H1 (cell line): ENCODE measurements at regions not wholly inside any gene's neighbourhood (a gene's known extent, or its start where the extent isn't known, plus 50 kb on each side); places are given as distances from the start of the nearest gene placed in this dataset.

Source experiments
- CTCF ChIA-PET: fragments of 300-600 bp; sonication (Branson Sonifier 250); formaldehyde crosslinking; loops from one replicate; lab custom pipeline; 2021; ENCODE audit not compliant: partially characterized antibody; lab: Charles Lee
- POLR2A ChIA-PET: fragments of 300-600 bp; sonication (Branson Sonifier 250); formaldehyde crosslinking; loops from one replicate; lab custom pipeline; 2021; ENCODE audit warnings: inconsistent platforms; ENCODE audit not compliant: partially characterized antibody; lab: Charles Lee
- DNase-seq, 2 experiments: peaks; one replicate each; pipeline versions ENCODE4 v3.0.0 to v3.0.0-alpha.2; 2010 to 2022; ENCODE audit warnings: low spot score in 2 of 2, low read depth in 1 of 2, mixed read lengths in 1 of 2
- FAIRE-seq: peaks from 2 replicates; lab custom pipeline; 2011; peaks lifted over from hg19 to GRCh38; lab: Jason Lieb, UNC
- H2AFZ ChIP-seq: 2 replicates; pipeline ENCODE4 v1.8.1; 2012; ENCODE audit warnings: low read length, inconsistent platforms
- H2AK5ac ChIP-seq: 2 replicates; pipeline ENCODE4 v1.6.1; 2013; ENCODE audit warnings: low read depth, low read length
- H2BK120ac ChIP-seq: replicated peaks from 2 replicates; pipeline ENCODE3; 2013; ENCODE audit warnings: low read depth, low read length, inconsistent platforms
- H2BK12ac ChIP-seq: 2 replicates; pipeline ENCODE4 v1.6.1; 2013; ENCODE audit warnings: low read depth, low read length
- H2BK15ac ChIP-seq: 2 replicates; pipeline ENCODE4 v1.6.1; 2013; ENCODE audit warnings: low read length
- H2BK20ac ChIP-seq: 2 replicates; pipeline ENCODE4 v1.6.1; 2013; ENCODE audit warnings: low read length
- H2BK5ac ChIP-seq: 2 replicates; pipeline ENCODE4 v1.6.1; 2013; ENCODE audit warnings: low read depth, low read length
- H3K14ac ChIP-seq: 2 replicates; pipeline ENCODE4 v1.6.1; 2013; ENCODE audit warnings: inconsistent platforms; ENCODE audit not compliant: insufficient read length
- H3K18ac ChIP-seq: 2 replicates; pipeline ENCODE4 v1.6.1; 2013; ENCODE audit warnings: low read length; ENCODE audit errors: extremely low read depth
- H3K23ac ChIP-seq: 2 replicates; pipeline ENCODE4 v1.6.1; 2013; ENCODE audit warnings: inconsistent platforms; ENCODE audit not compliant: insufficient read length
- H3K23me2 ChIP-seq: 2 replicates; pipeline ENCODE4 v1.6.1; 2013; ENCODE audit warnings: low read depth, low read length
- H3K27ac ChIP-seq: 2 replicates; pipeline ENCODE4 v1.6.1; 2011; ENCODE audit warnings: low read depth, low read length, inconsistent platforms
- H3K27me3 ChIP-seq, 4 experiments: replicated peaks in 1 of 4; 1 replicate in 1 of 4; 2 replicates in 3 of 4; pipeline versions ENCODE4 v1.6.1 to v1.8.1; 2011 to 2013; ENCODE audit warnings: low read length in 3 of 4, mild to moderate bottlenecking in 3 of 4, inconsistent platforms in 2 of 4, mixed read lengths in 2 of 4, moderate library complexity in 1 of 4; ENCODE audit not compliant: control insufficient read depth in 3 of 4, insufficient read depth in 3 of 4; ENCODE audit errors: extremely low read depth in 1 of 4
- H3K36me3 ChIP-seq, 4 experiments: 2 replicates each; pipeline versions ENCODE4 v1.6.1 to v1.8.1; 2011 to 2013; ENCODE audit warnings: mild to moderate bottlenecking in 4 of 4, low read length in 3 of 4, moderate library complexity in 2 of 4, control low read depth in 1 of 4, inconsistent platforms in 1 of 4; ENCODE audit not compliant: insufficient read depth in 4 of 4, control insufficient read depth in 2 of 4
- H3K4ac ChIP-seq: replicated peaks from 2 replicates; pipeline ENCODE3; 2013; ENCODE audit warnings: low read length, low read depth, mixed read lengths, inconsistent platforms; ENCODE audit not compliant: insufficient read length
- H3K4me1 ChIP-seq, 4 experiments: replicated peaks in 1 of 4; 1 replicate in 1 of 4; 2 replicates in 3 of 4; pipeline versions ENCODE4 v1.6.1 to v1.8.1; 2011 to 2013; ENCODE audit warnings: low read length in 3 of 4, inconsistent platforms in 2 of 4, mixed read lengths in 1 of 4; ENCODE audit not compliant: insufficient read depth in 4 of 4, control insufficient read depth in 3 of 4
- H3K4me2 ChIP-seq, 2 experiments: 2 replicates each; pipeline versions ENCODE4 v1.6.1 to v1.8.1; 2011 to 2013; ENCODE audit warnings: low read depth in 2 of 2, low read length in 2 of 2, control low read depth in 1 of 2, inconsistent platforms in 1 of 2, mild to moderate bottlenecking in 1 of 2; ENCODE audit not compliant: insufficient read depth in 1 of 2
- H3K4me3 ChIP-seq, 4 experiments: fragments of 200-600, 300-600 bp in 1 of 4; sonication (generic), shearing (Covaris generic), sonication (Bioruptor Twin) in 1 of 4; 2 replicates each; pipeline versions ENCODE4 v1.5.1 to v1.8.1; 2011 to 2016; ENCODE audit warnings: low read length in 4 of 4, low read depth in 3 of 4, control low read depth in 2 of 4, inconsistent platforms in 2 of 4, mild to moderate bottlenecking in 2 of 4, mixed read lengths in 1 of 4, moderate library complexity in 1 of 4; ENCODE audit not compliant: insufficient read depth in 2 of 4; ENCODE audit errors: extremely low read depth in 1 of 4
- H3K56ac ChIP-seq: replicated peaks from 2 replicates; pipeline ENCODE3; 2013; ENCODE audit warnings: low read depth, mild to moderate bottlenecking, mixed read lengths, low read length, inconsistent platforms; ENCODE audit not compliant: insufficient read length
- H3K79me1 ChIP-seq: 2 replicates; pipeline ENCODE4 v1.6.1; 2013; ENCODE audit warnings: low read depth, low read length, control low read depth
- H3K79me2 ChIP-seq, 2 experiments: 2 replicates each; pipeline versions ENCODE4 v1.6.1 to v1.8.1; 2012 to 2013; ENCODE audit warnings: low read length in 2 of 2, mild to moderate bottlenecking in 2 of 2, inconsistent platforms in 1 of 2; ENCODE audit not compliant: insufficient read depth in 2 of 2, control insufficient read depth in 1 of 2
- H3K9ac ChIP-seq, 4 experiments: replicated peaks in 1 of 4; 1 replicate in 1 of 4; 2 replicates in 3 of 4; pipeline versions ENCODE4 v1.6.1 to v1.8.1; 2011 to 2013; ENCODE audit warnings: low read depth in 3 of 4, low read length in 3 of 4, control low read depth in 2 of 4, mild to moderate bottlenecking in 2 of 4, moderate library complexity in 2 of 4, inconsistent platforms in 1 of 4; ENCODE audit errors: extremely low read depth in 1 of 4
- H3K9me3 ChIP-seq, 2 experiments: 2 replicates each; pipeline versions ENCODE4 v1.6.1 to v1.8.1; 2012 to 2013; ENCODE audit warnings: mild to moderate bottlenecking in 2 of 2, moderate library complexity in 2 of 2, control low read depth in 1 of 2, inconsistent platforms in 1 of 2, low read depth in 1 of 2, low read length in 1 of 2, mixed read lengths in 1 of 2; ENCODE audit not compliant: insufficient read depth in 2 of 2
- H4K20me1 ChIP-seq, 2 experiments: replicated peaks in 1 of 2; 2 replicates each; pipeline versions ENCODE3 to v1.8.1; 2011 to 2013; ENCODE audit warnings: inconsistent platforms in 2 of 2, low read length in 2 of 2, mild to moderate bottlenecking in 1 of 2; ENCODE audit not compliant: insufficient read depth in 2 of 2, control insufficient read depth in 1 of 2
- H4K5ac ChIP-seq: 2 replicates; pipeline ENCODE4 v1.6.1; 2013; ENCODE audit warnings: low read length, low read depth, mixed read lengths, inconsistent platforms; ENCODE audit not compliant: insufficient read length
- H4K8ac ChIP-seq: 2 replicates; pipeline ENCODE4 v1.8.0; 2013; ENCODE audit warnings: mild to moderate bottlenecking, moderate library complexity, low read length, inconsistent platforms; ENCODE audit not compliant: insufficient read depth; ENCODE audit errors: extremely low read depth
- H4K91ac ChIP-seq: replicated peaks from 2 replicates; pipeline ENCODE3; 2013; ENCODE audit warnings: low read length, mixed read lengths, inconsistent platforms; ENCODE audit not compliant: insufficient read length
- BCL11A ChIP-seq, 2 experiments: IDR thresholded peaks; one replicate each; pipeline ENCODE4 v1.6.1; 2011; ENCODE audit warnings: low read depth in 2 of 2, low read length in 2 of 2, mild to moderate bottlenecking in 2 of 2
- BRCA1 ChIP-seq: IDR thresholded peaks from 2 replicates; pipeline ENCODE4 v1.6.1; 2012; ENCODE audit warnings: low read depth, low read length, improper control_type of control experiment
- CBX8 ChIP-seq: fragments of 300-800, 300-1000 bp; sonication (generic); IDR thresholded peaks from 2 replicates; pipeline ENCODE4 v1.7.1; 2016; ENCODE audit warnings: low read depth, low read length, borderline replicate concordance
- GABPA ChIP-seq: IDR thresholded peaks from 2 replicates; pipeline ENCODE4 v1.6.1; 2011; ENCODE audit warnings: mild to moderate bottlenecking, low read length, moderate library complexity, borderline replicate concordance; ENCODE audit not compliant: insufficient read depth
- GTF2F1 ChIP-seq: IDR thresholded peaks from 2 replicates; pipeline ENCODE4 v1.6.1; 2012; ENCODE audit warnings: low read depth, low read length, improper control_type of control experiment, borderline replicate concordance
- JUND ChIP-seq: IDR thresholded peaks from 2 replicates; pipeline ENCODE4 v1.6.1; 2011; ENCODE audit warnings: mild to moderate bottlenecking, improper control_type of control experiment, low read length
- NRF1 ChIP-seq: IDR thresholded peaks from 2 replicates; pipeline ENCODE4 v1.6.1; 2011; ENCODE audit warnings: mild to moderate bottlenecking, low read depth, low read length, improper control_type of control experiment
- POLR2A ChIP-seq, 2 experiments: IDR thresholded peaks; 1 replicate in 1 of 2; 2 replicates in 1 of 2; pipeline ENCODE4 v1.6.1; 2011; ENCODE audit warnings: low read depth in 2 of 2, low read length in 2 of 2, mild to moderate bottlenecking in 2 of 2; ENCODE audit errors: control extremely low read depth in 1 of 2
- RFX5 ChIP-seq: IDR thresholded peaks from 2 replicates; pipeline ENCODE4 v1.6.1; 2011; ENCODE audit warnings: low read depth, low read length, improper control_type of control experiment, borderline replicate concordance
- SP4 ChIP-seq: IDR thresholded peaks from 2 replicates; pipeline ENCODE4 v1.6.1; 2012; ENCODE audit warnings: low read length, inconsistent platforms
- ZNF274 ChIP-seq: IDR thresholded peaks from 2 replicates; pipeline ENCODE4 v1.7.0; 2012; ENCODE audit warnings: low read length, borderline replicate concordance; ENCODE audit errors: extremely low read depth
- WGBS, 2 experiments: shearing (Covaris generic) in 1 of 2; methylation state at CpG; one replicate each; pipeline versions ENCODE4 v1.1.6 to v1.1.7; 2013 to 2015; ENCODE audit warnings: low lambda C conversion rate in 2 of 2, mixed read lengths in 2 of 2, inconsistent platforms in 1 of 2, low coverage in 1 of 2, missing lambda C conversion rate in 1 of 2; ENCODE audit not compliant: insufficient replicate concordance in 2 of 2, insufficient coverage in 1 of 2, insufficient read length in 1 of 2; ENCODE audit errors: extremely low coverage in 1 of 2, missing lambda C conversion rate in 1 of 2; 5-methylcytosine and 5-hydroxymethylcytosine counted together
- TF ChIP-seq, protein P1 (sequence below): IDR thresholded peaks from 2 replicates; pipeline ENCODE4 v1.6.1; 2012; ENCODE audit warnings: inconsistent platforms
- TF ChIP-seq, protein P2 (sequence below), 3 experiments: IDR thresholded peaks; 1 replicate in 2 of 3; 2 replicates in 1 of 3; pipeline versions ENCODE4 v1.5.1 to v1.6.1; 2011; ENCODE audit warnings: low read length in 3 of 3, mild to moderate bottlenecking in 3 of 3, inconsistent platforms in 2 of 3, low read depth in 1 of 3, moderate library complexity in 1 of 3; ENCODE audit not compliant: insufficient read depth in 1 of 3; ENCODE audit errors: control extremely low read depth in 1 of 3

DNA sequence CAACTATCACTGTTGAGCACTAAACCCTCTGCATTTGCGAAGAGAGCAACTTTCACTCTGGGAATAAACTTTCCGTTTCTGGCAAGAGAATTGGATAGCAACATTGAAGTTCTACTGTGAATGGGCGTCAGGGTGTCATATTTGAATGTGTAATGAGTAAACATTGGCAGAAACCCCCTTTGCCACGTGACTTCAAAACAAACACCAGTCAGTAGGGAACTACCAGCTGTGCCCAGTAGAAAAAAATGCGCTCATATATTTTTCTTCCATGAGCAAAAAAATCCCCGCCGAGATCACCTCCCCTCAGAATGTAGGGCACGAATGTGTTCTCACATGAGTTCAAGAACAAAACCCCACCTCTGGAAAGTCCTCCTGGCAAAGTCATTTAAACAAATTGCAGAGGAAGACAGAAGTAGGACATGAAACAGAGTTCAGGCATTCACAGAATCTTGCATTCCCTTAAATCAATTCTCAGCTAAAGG lies 80.6 kb downstream of the BTG1 start:
- Histone ChIP-seq H3K14ac (no peak overlapping the region), H3K56ac (no peak overlapping the region), H2BK20ac (no peak overlapping the region), H4K91ac (no peak overlapping the region), H3K9me3 (no peaks in the 10 kb centered on the region), H4K20me1 (no peaks in the 10 kb centered on the region), H3K23ac (no peak overlapping the region), H3K4me2 (no peak overlapping the region), H3K18ac (no peak overlapping the region), H2AFZ (no peak overlapping the region), H3K36me3 (no peaks in the 10 kb centered on the region), H3K4me3 (no peak overlapping the region), H2BK15ac (no peak overlapping the region), H3K27ac (no peak overlapping the region), H2AK5ac (no peak overlapping the region), H3K79me2 (no peaks in the 10 kb centered on the region), H4K8ac (no peak overlapping the region), H3K9ac (no peak overlapping the region), H2BK12ac (no peak overlapping the region), H4K5ac (no peak overlapping the region), H3K79me1 (no peaks in the 10 kb centered on the region), H3K27me3 (no peaks in the 10 kb centered on the region), H2BK5ac (no peak overlapping the region), H3K23me2 (no peaks in the 10 kb centered on the region), H3K4me1 (no peaks in the 10 kb centered on the region), H2BK120ac (no peak overlapping the region), H3K4ac (no peak overlapping the region)
- 88% methylated on average over 8 of the region's 8 CpGs; no CpG with 5 or more reads in 1 of the 2 experiments for WGBS, 2 experiments
- CTCF ChIA-PET, result no interaction called here
- no peak for DNase-seq
- no peak for FAIRE-seq
- POLR2A ChIA-PET, result no interaction called here
- TF ChIP-seq RFX5 (no peak), CBX8 (no peak), BRCA1 (no peak), SP4 (no peak), GTF2F1 (no peak), ZNF274 (no peak), JUND (no peak), BCL11A (IDR thresholded peaks at IDR 0.05; ENCODE audit: low read depth in 2 of 2, low read length in 2 of 2) (no peak), GABPA (no peak), NRF1 (no peak), POLR2A (IDR thresholded peaks at IDR 0.05; ENCODE audit: control extremely low read depth in 1 of 2, low read depth in 2 of 2, low read length in 2 of 2) (no peak)
- TF ChIP-seq, protein P1, sequence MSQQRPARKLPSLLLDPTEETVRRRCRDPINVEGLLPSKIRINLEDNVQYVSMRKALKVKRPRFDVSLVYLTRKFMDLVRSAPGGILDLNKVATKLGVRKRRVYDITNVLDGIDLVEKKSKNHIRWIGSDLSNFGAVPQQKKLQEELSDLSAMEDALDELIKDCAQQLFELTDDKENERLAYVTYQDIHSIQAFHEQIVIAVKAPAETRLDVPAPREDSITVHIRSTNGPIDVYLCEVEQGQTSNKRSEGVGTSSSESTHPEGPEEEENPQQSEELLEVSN, result no peak
- TF ChIP-seq, protein P2, sequence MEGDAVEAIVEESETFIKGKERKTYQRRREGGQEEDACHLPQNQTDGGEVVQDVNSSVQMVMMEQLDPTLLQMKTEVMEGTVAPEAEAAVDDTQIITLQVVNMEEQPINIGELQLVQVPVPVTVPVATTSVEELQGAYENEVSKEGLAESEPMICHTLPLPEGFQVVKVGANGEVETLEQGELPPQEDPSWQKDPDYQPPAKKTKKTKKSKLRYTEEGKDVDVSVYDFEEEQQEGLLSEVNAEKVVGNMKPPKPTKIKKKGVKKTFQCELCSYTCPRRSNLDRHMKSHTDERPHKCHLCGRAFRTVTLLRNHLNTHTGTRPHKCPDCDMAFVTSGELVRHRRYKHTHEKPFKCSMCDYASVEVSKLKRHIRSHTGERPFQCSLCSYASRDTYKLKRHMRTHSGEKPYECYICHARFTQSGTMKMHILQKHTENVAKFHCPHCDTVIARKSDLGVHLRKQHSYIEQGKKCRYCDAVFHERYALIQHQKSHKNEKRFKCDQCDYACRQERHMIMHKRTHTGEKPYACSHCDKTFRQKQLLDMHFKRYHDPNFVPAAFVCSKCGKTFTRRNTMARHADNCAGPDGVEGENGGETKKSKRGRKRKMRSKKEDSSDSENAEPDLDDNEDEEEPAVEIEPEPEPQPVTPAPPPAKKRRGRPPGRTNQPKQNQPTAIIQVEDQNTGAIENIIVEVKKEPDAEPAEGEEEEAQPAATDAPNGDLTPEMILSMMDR (IDR thresholded peaks at IDR 0.05; ENCODE audit: control extremely low read depth in 1 of 3, insufficient read depth in 1 of 3, low read depth in 1 of 3, low read length in 3 of 3), result no peak
